H1 (cell line): ENCODE measurements at regions not wholly inside any gene's neighbourhood (a gene's known extent, or its start where the extent isn't known, plus 50 kb on each side); places are given as distances from the start of the nearest gene placed in this dataset.

Experiments
- BACH1 ChIP-seq: IDR thresholded peaks from 2 replicates; pipeline ENCODE4 v1.6.1; 2012; ENCODE audit warnings: low read length, improper control_type of control experiment
- CREB1 ChIP-seq: IDR thresholded peaks from 2 replicates; pipeline ENCODE4 v1.6.1; 2012; ENCODE audit warnings: inconsistent platforms
- CTCF ChIP-seq, 3 experiments: IDR thresholded peaks; 1 replicate in 2 of 3; 2 replicates in 1 of 3; pipeline versions ENCODE4 v1.5.1 to v1.6.1; 2011; ENCODE audit warnings: low read length in 3 of 3, mild to moderate bottlenecking in 3 of 3, inconsistent platforms in 2 of 3, low read depth in 1 of 3, moderate library complexity in 1 of 3; ENCODE audit not compliant: insufficient read depth in 1 of 3; ENCODE audit errors: control extremely low read depth in 1 of 3
- EZH2 ChIP-seq: fragments of 200-600 bp; sonication (generic); IDR thresholded peaks from 2 replicates; pipeline ENCODE4 v1.7.1; 2012; ENCODE audit warnings: low read depth, mild to moderate bottlenecking, moderate library complexity, low read length, inconsistent platforms; ENCODE audit not compliant: severe bottlenecking
- HDAC2 ChIP-seq, 2 experiments: fragments of 300-600 bp in 1 of 2; sonication (generic) in 1 of 2; IDR thresholded peaks; 2 replicates each; pipeline ENCODE4 v1.6.1; 2011 to 2012; ENCODE audit warnings: low read depth in 2 of 2, low read length in 2 of 2, mild to moderate bottlenecking in 2 of 2, moderate library complexity in 2 of 2, borderline replicate concordance in 1 of 2, inconsistent platforms in 1 of 2
- KDM1A ChIP-seq: fragments of 200-600, 300-600 bp; sonication (generic); IDR thresholded peaks from 2 replicates; pipeline ENCODE4 v1.7.1; 2016; ENCODE audit warnings: mild to moderate bottlenecking, low read length, borderline replicate concordance
- POLR2A ChIP-seq, 2 experiments: IDR thresholded peaks; 1 replicate in 1 of 2; 2 replicates in 1 of 2; pipeline ENCODE4 v1.6.1; 2011; ENCODE audit warnings: low read depth in 2 of 2, low read length in 2 of 2, mild to moderate bottlenecking in 2 of 2; ENCODE audit errors: control extremely low read depth in 1 of 2
- POLR2AphosphoS5 ChIP-seq: IDR thresholded peaks from 2 replicates; pipeline ENCODE4 v1.6.1; 2011; ENCODE audit warnings: low read depth, low read length
- RAD21 ChIP-seq, 2 experiments: IDR thresholded peaks in 1 of 2; conservative IDR thresholded peaks in 1 of 2; 2 replicates each; pipeline ENCODE4 v1.6.1; 2011; ENCODE audit warnings: low read depth in 2 of 2, low read length in 2 of 2, improper control_type of control experiment in 1 of 2, inconsistent platforms in 1 of 2, mild to moderate bottlenecking in 1 of 2, moderate library complexity in 1 of 2
- RFX5 ChIP-seq: IDR thresholded peaks from 2 replicates; pipeline ENCODE4 v1.6.1; 2011; ENCODE audit warnings: low read depth, low read length, improper control_type of control experiment, borderline replicate concordance
- RXRA ChIP-seq: IDR thresholded peaks from 2 replicates; pipeline ENCODE4 v1.6.1; 2011; ENCODE audit warnings: low read depth, mild to moderate bottlenecking, low read length, moderate library complexity; ENCODE audit not compliant: insufficient read depth
- SP2 ChIP-seq: IDR thresholded peaks from 2 replicates; pipeline ENCODE4 v1.6.1; 2012; ENCODE audit warnings: mild to moderate bottlenecking, low read length, inconsistent platforms
- TEAD4 ChIP-seq: IDR thresholded peaks from 2 replicates; pipeline ENCODE4 v1.6.1; 2012; ENCODE audit warnings: low read depth, low read length, inconsistent platforms, mixed read lengths
- TF ChIP-seq, protein P1 (sequence below): IDR thresholded peaks from 2 replicates; pipeline ENCODE4 v1.6.1; 2012; ENCODE audit warnings: inconsistent platforms

DNA sequence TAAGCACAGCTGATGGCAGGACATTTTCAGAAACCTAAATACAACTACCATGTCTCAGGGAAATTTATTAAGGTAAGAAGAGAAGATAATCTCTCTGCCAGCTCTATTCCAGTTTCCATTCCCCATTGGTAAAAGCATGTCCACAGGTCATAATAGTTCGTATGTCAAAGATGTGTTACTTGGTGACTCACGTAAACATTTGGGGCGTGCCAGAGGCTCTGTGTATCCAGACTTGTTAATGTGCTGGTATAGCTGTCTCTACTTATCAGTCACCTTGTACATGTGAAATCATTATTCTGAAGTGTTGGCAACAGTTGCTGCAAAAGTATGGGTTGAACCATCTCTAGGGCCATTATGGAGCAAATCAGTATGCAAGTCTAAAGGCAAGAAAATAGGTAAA, 1345.1 kb downstream of the SUCLG1 start:
- TF ChIP-seq TEAD4 (no peak), RAD21 (IDR thresholded peaks at IDR 0.05 in 1 of 2, conservative IDR thresholded peaks at IDR 0.05 in 1 of 2; ENCODE audit: low read depth in 2 of 2, low read length in 2 of 2) (no peak), SP2 (no peak), EZH2 (no peak), CREB1 (no peak), BACH1 (no peak), RXRA (no peak), POLR2A (IDR thresholded peaks at IDR 0.05; ENCODE audit: control extremely low read depth in 1 of 2, low read depth in 2 of 2, low read length in 2 of 2) (no peak), RFX5 (no peak), CTCF (IDR thresholded peaks at IDR 0.05; ENCODE audit: control extremely low read depth in 1 of 3, insufficient read depth in 1 of 3, low read depth in 1 of 3, low read length in 3 of 3) (no peak), HDAC2 (IDR thresholded peaks at IDR 0.05; ENCODE audit: borderline replicate concordance in 1 of 2, low read depth in 2 of 2, low read length in 2 of 2) (no peak), POLR2AphosphoS5 (no peak), KDM1A (no peak)
- TF ChIP-seq, protein P1, sequence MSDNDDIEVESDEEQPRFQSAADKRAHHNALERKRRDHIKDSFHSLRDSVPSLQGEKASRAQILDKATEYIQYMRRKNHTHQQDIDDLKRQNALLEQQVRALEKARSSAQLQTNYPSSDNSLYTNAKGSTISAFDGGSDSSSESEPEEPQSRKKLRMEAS: no peak
